ENCODE measurements at regions not wholly inside any gene's neighbourhood (a gene's known extent, or its start where the extent isn't known, plus 50 kb on each side); places are given as distances from the start of the nearest gene placed in this dataset.

GRCh38 chr15:72907733-72908132 is 124.2 kb upstream of the ADPGK start:
- no peak overlapping the region for H3K4me3 Mint-ChIP-seq
- no peak overlapping the region for H3K4me3 ChIP-seq (ENCODE audit: control extremely low read depth in 1 of 5, extremely low read depth in 1 of 5, insufficient read depth in 1 of 5, low read depth in 2 of 5, low read length in 4 of 5)
- H3K27me3 Mint-ChIP-seq, result peaks cover 28% of the 10 kb centered on the region
- no peaks in the 10 kb centered on the region for H3K4me1 Mint-ChIP-seq
- no peaks in the 10 kb centered on the region for H3K9me3 Mint-ChIP-seq (ENCODE audit: insufficient read depth)
- no peak for ATAC-seq (ENCODE audit: low read depth)
- no peaks in the 10 kb centered on the region for H4K20me1 ChIP-seq (ENCODE audit: control insufficient read depth, insufficient read depth, low read length, poor library complexity, severe bottlenecking)
- ChIA-PET POLR2A (no interaction called here), CTCF (no interaction called here)
- intact Hi-C loops (cut with micrococcal nuclease), result no loop called here
- WGBS (ENCODE audit: insufficient coverage), result 100% methylated on average over 1 of the region's 1 CpG
- H2AFZ ChIP-seq (ENCODE audit: insufficient read depth, low read depth, low read length, poor library complexity, severe bottlenecking), result no peak overlapping the region
- no peaks in the 10 kb centered on the region for H3K27me3 ChIP-seq (replicated peaks in 1 of 4; ENCODE audit: control extremely low read depth in 1 of 4, control insufficient read depth in 3 of 4, insufficient read depth in 4 of 4, low read length in 3 of 4)
- no peak overlapping the region for H3K27ac Mint-ChIP-seq
- no peaks in the 10 kb centered on the region for H3K9me3 ChIP-seq (ENCODE audit: control extremely low read depth in 1 of 3, control insufficient read depth in 2 of 3, insufficient read depth in 1 of 3, low read length in 2 of 3)
- no peaks in the 10 kb centered on the region for H3K79me2 ChIP-seq (ENCODE audit: control insufficient read depth, insufficient read depth, low read length)
- no peaks in the 10 kb centered on the region for H3K36me3 ChIP-seq (replicated peaks in 1 of 2; ENCODE audit: control extremely low read depth in 1 of 2, control insufficient read depth in 1 of 2, extremely low read depth in 1 of 2, insufficient read depth in 2 of 2, low read length in 1 of 2)
- no peaks in the 10 kb centered on the region for H3K4me1 ChIP-seq (ENCODE audit: control insufficient read depth in 2 of 2, insufficient read depth in 2 of 2, low read length in 2 of 2)
- no peak for DNase-seq
- H3K9ac ChIP-seq (ENCODE audit: low read length), result no peak overlapping the region
- no peak for TF ChIP-seq CTCF (IDR thresholded peaks at IDR 0.05)
- no peak for TF ChIP-seq EZH2 (IDR thresholded peaks at IDR 0.05; ENCODE audit: borderline replicate concordance, insufficient read depth, low read depth, low read length, poor library complexity, severe bottlenecking)
- no peak overlapping the region for H3K27ac ChIP-seq (ENCODE audit: low read length in 2 of 2)
- H3K4me2 ChIP-seq (replicated peaks; ENCODE audit: low read depth, low read length, poor library complexity, severe bottlenecking), result no peak overlapping the region

DNA sequence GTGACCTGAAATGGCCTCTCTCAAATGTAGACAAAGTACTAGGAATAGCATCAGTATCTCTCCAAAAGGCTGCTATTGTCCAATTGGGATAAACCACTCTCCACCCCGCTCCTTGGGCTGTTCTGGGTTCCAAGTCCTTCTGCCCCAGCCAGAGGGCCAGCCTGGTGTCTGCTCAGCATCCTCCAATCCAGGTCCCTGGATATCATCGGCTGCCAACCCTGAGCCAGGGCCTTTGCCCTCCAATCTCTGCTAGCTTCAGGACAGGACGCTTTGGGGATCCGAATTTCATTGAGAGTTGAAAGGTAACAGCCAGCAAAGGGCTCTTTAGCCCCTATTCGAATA is 119.3 kb upstream of the ADPGK start:
- H3K27me3 ChIP-seq (replicated peaks in 1 of 4; ENCODE audit: control extremely low read depth in 1 of 4, control insufficient read depth in 3 of 4, insufficient read depth in 4 of 4, low read length in 3 of 4), result peaks cover 0 to 9% (median 1%) of the 10 kb centered on the region in 4 experiments
- CTCF ChIA-PET, result no interaction called here
- no peak overlapping the region for H3K4me2 ChIP-seq (replicated peaks; ENCODE audit: low read depth, low read length, poor library complexity, severe bottlenecking)
- DNase-seq (no peak), ATAC-seq (ENCODE audit: low read depth) (no peak)
- H3K27ac Mint-ChIP-seq, result no peak overlapping the region
- H2AFZ ChIP-seq (ENCODE audit: insufficient read depth, low read depth, low read length, poor library complexity, severe bottlenecking), result no peak overlapping the region
- TF ChIP-seq EZH2 (IDR thresholded peaks at IDR 0.05; ENCODE audit: borderline replicate concordance, insufficient read depth, low read depth, low read length, poor library complexity, severe bottlenecking), result no peak
- H3K9me3 ChIP-seq (ENCODE audit: control extremely low read depth in 1 of 3, control insufficient read depth in 2 of 3, insufficient read depth in 1 of 3, low read length in 2 of 3), result no peaks in the 10 kb centered on the region
- no peak overlapping the region for H3K27ac ChIP-seq (ENCODE audit: low read length in 2 of 2)
- WGBS (ENCODE audit: insufficient coverage), result 81% methylated on average over 4 of the region's 5 CpGs
- no peaks in the 10 kb centered on the region for H3K79me2 ChIP-seq (ENCODE audit: control insufficient read depth, insufficient read depth, low read length)
- no peaks in the 10 kb centered on the region for H3K4me1 ChIP-seq (ENCODE audit: control insufficient read depth in 2 of 2, insufficient read depth in 2 of 2, low read length in 2 of 2)
- no peak overlapping the region for H3K4me3 ChIP-seq (ENCODE audit: control extremely low read depth in 1 of 5, extremely low read depth in 1 of 5, insufficient read depth in 1 of 5, low read depth in 2 of 5, low read length in 4 of 5)
- intact Hi-C loops (cut with micrococcal nuclease), result no loop called here
- no peak overlapping the region for H3K4me3 Mint-ChIP-seq
- POLR2A ChIA-PET, result no interaction called here
- peaks cover 52% of the 10 kb centered on the region for H3K27me3 Mint-ChIP-seq
- H3K9me3 Mint-ChIP-seq (ENCODE audit: insufficient read depth), result no peaks in the 10 kb centered on the region
- no peaks in the 10 kb centered on the region for H4K20me1 ChIP-seq (ENCODE audit: control insufficient read depth, insufficient read depth, low read length, poor library complexity, severe bottlenecking)
- H3K36me3 ChIP-seq (replicated peaks in 1 of 2; ENCODE audit: control extremely low read depth in 1 of 2, control insufficient read depth in 1 of 2, extremely low read depth in 1 of 2, insufficient read depth in 2 of 2, low read length in 1 of 2), result no peaks in the 10 kb centered on the region
- no peaks in the 10 kb centered on the region for H3K4me1 Mint-ChIP-seq
- no peak overlapping the region for H3K9ac ChIP-seq (ENCODE audit: low read length)

All from B cell (primary cell).